AG10803 (cell line): ENCODE measurements at regions not wholly inside any gene's neighbourhood (a gene's known extent, or its start where the extent isn't known, plus 50 kb on each side); places are given as distances from the start of the nearest gene placed in this dataset.
A peak's percentile ranks its signal among the peaks of the same experiment; 100 is the strongest.

Experiments used
- DNase-seq: peaks from one replicate; pipeline ENCODE4 v3.0.0; 2010; ENCODE audit warnings: low read depth
- H3K4me3 ChIP-seq: 2 replicates; pipeline ENCODE4 v1.5.1; 2011; ENCODE audit warnings: mild to moderate bottlenecking, low read length, control low read depth
- CTCF ChIP-seq: conservative IDR thresholded peaks from 2 replicates; pipeline ENCODE4 v1.5.1; 2011; ENCODE audit warnings: mild to moderate bottlenecking, low read length, control low read depth, inconsistent platforms

- TF ChIP-seq CTCF: no peak
- no peak for DNase-seq
- H3K4me3 ChIP-seq: no peak overlapping the region
Observed at GRCh38 chr16:86879268-86879667, 300.9 kb downstream of the FOXL1 start.

- no peak overlapping the region for H3K4me3 ChIP-seq
- no peak for DNase-seq
- TF ChIP-seq CTCF: no peak
Observed at GRCh38 chr16:86880316-86881117, 302.2 kb downstream of the FOXL1 start.

GRCh38 chr16:86881118-86881510 is 302.8 kb downstream of the FOXL1 start:
- DNase-seq: no peak
- TF ChIP-seq CTCF: no peak

GRCh38 chr16:86881861-86882273 is 303.5 kb downstream of the FOXL1 start:
- no peak overlapping the region for H3K4me3 ChIP-seq
- DNase-seq: peak; percentile 5
- no peak for TF ChIP-seq CTCF

More at GRCh38 chr16:86881118-86881510, 302.8 kb downstream of the FOXL1 start:
- H3K4me3 ChIP-seq: no peak overlapping the region

GRCh38 chr16:86882586-86883280 is 304.4 kb downstream of the FOXL1 start:
- TF ChIP-seq CTCF: no peak
- DNase-seq: peak; percentile 53
- no peak overlapping the region for H3K4me3 ChIP-seq

DNA sequence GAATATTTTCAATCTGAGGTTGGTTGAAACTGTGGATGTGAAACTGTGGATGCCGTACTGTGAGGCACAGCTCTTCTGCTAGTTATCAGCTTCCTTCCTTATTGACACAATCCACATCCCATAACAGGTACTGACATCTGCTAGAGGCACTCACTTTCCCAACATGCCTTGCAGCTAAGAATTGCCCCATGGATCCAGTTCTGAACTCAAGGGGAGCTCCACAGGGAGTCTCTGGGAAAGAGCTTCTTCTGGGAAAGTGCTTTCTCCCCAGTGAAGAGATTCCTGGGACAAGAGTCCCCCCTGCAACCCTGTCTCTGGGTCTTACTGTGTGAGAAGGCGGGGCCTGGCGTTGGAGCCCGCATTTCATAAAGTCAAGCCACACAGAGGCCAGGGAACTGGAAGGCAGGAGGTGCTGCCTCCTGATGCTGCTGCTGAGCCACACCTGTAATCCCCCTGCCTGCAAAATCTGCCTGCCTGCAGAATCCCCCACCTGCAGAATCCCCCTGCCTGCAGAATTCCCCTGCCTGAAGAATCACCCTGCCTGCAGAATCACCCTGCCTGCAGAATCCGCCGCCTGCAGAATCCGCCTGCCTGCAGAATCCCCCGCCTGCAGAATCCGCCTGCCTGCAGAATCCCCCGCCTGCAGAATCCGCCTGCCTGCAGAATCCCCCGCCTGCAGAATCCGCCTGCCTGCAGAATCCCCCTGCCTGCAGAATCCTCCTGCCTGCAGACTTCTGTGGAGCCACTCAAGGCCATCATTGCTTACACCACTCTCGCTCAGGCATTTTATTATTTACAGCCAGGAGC is 305.4 kb downstream of the FOXL1 start:
- H3K4me3 ChIP-seq: no peak overlapping the region
- TF ChIP-seq CTCF: no peak
- DNase-seq: no peak
